ENCODE measurements at regions not wholly inside any gene's neighbourhood (a gene's known extent, or its start where the extent isn't known, plus 50 kb on each side); places are given as distances from the start of the nearest gene placed in this dataset.

DNA sequence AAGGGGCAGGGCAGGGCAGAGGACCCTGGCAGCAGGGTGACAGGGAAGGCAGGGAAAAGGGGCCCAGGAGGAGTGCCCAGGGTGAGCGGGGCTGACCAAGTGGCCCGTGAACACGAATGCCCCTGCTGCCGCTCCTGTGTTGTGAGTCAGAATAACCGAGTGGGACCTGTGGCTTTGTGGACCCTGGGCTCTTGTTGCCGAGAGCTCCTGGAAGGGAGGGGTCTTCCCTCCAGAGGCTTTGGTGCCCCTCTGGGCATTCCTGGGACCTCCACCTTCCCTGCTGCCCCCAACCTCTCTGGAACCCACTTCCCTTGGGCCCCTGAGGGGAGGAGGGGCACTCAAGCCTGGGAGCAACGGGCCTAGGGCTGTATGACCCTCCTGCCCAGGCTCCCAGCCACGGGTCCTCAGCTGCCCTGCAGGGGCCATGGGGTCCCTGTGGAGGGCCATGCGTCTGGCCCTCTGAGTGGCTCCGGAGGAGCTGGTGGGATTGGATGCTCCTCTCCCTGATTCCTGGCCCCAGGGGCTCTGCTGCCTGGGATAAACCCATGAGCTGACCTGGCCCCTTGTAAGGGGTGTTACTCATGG, 319.4 kb downstream of the TMEM121 start:
- Histone ChIP-seq H3K4me1 (ENCODE audit: control insufficient read depth in 2 of 2, insufficient read depth in 2 of 2, low read length in 2 of 2) (no peaks in the 10 kb centered on the region), H3K27ac (ENCODE audit: low read depth in 2 of 2, low read length in 2 of 2) (no peak overlapping the region), H3K36me3 (ENCODE audit: control insufficient read depth in 2 of 2, insufficient read depth in 2 of 2, low read length in 2 of 2) (no peaks in the 10 kb centered on the region), H3K9ac (ENCODE audit: low read depth in 1 of 2, low read length in 2 of 2) (no peak overlapping the region), H3K9me3 (ENCODE audit: control insufficient read depth in 2 of 2, low read length in 2 of 2) (no peaks in the 10 kb centered on the region), H3K27me3 (ENCODE audit: control insufficient read depth in 2 of 2, insufficient read depth in 2 of 2, low read length in 2 of 2) (no peaks in the 10 kb centered on the region), H3K4me3 (ENCODE audit: low read length in 2 of 2) (no peak overlapping the region)

DNA sequence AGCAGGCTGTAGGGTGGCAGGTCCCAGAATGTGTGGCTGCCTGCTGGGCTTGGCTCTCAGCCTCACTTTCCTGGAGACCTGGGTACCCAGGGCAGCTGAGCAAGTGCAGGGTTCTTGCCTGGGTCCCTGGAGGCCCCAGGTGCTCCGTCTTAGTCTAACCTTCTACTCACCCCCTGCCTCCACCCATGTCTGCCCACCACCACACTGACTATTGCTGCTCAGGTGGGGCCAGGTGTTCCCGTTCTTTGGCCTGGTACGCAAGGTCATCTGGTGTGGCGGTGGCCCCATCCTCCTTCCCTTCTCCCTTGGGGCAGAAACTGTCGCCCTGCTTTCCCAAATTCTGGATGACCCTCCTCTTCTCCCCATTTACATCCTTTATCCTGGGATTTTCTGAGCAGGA, 319.9 kb downstream of the TMEM121 start:
- H3K27me3 ChIP-seq (ENCODE audit: control insufficient read depth in 2 of 2, insufficient read depth in 2 of 2, low read length in 2 of 2) = no peaks in the 10 kb centered on the region
- no peaks in the 10 kb centered on the region for H3K9me3 ChIP-seq (ENCODE audit: control insufficient read depth in 2 of 2, low read length in 2 of 2)
- H3K9ac ChIP-seq (ENCODE audit: low read depth in 1 of 2, low read length in 2 of 2) = no peak overlapping the region
- H3K27ac ChIP-seq (ENCODE audit: low read depth in 2 of 2, low read length in 2 of 2) = no peak overlapping the region
- no peaks in the 10 kb centered on the region for H3K36me3 ChIP-seq (ENCODE audit: control insufficient read depth in 2 of 2, insufficient read depth in 2 of 2, low read length in 2 of 2)
- H3K4me3 ChIP-seq (ENCODE audit: low read length in 2 of 2) = no peak overlapping the region
- H3K4me1 ChIP-seq (ENCODE audit: control insufficient read depth in 2 of 2, insufficient read depth in 2 of 2, low read length in 2 of 2) = no peaks in the 10 kb centered on the region

DNA sequence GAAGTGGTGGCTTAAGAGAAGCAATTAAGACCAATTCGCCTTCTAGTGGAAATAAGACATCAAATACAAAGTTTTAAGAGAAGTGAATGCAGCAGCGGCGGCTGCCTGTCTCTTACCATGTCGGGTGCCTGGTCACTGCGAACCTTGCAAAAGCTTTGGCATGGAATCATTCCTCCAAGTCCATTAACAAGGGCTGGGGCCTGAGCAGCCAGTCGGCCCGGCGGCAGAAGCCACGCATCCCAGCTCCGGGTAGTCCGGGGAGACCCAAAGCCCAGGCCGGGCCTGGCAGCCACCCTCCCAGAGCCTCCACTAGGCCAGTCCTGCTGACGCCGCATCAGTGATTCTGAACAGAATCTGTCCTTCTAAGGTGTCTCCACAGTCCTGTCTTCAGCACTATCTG, 321.0 kb downstream of the TMEM121 start:
- no peak overlapping the region for H3K4me3 ChIP-seq (ENCODE audit: low read length in 2 of 2)
- no peaks in the 10 kb centered on the region for H3K4me1 ChIP-seq (ENCODE audit: control insufficient read depth in 2 of 2, insufficient read depth in 2 of 2, low read length in 2 of 2)
- no peaks in the 10 kb centered on the region for H3K9me3 ChIP-seq (ENCODE audit: control insufficient read depth in 2 of 2, low read length in 2 of 2)
- H3K27me3 ChIP-seq (ENCODE audit: control insufficient read depth in 2 of 2, insufficient read depth in 2 of 2, low read length in 2 of 2) = no peaks in the 10 kb centered on the region
- H3K9ac ChIP-seq (ENCODE audit: low read depth in 1 of 2, low read length in 2 of 2) = no peak overlapping the region
- no peaks in the 10 kb centered on the region for H3K36me3 ChIP-seq (ENCODE audit: control insufficient read depth in 2 of 2, insufficient read depth in 2 of 2, low read length in 2 of 2)
- no peak overlapping the region for H3K27ac ChIP-seq (ENCODE audit: low read depth in 2 of 2, low read length in 2 of 2)

DNA sequence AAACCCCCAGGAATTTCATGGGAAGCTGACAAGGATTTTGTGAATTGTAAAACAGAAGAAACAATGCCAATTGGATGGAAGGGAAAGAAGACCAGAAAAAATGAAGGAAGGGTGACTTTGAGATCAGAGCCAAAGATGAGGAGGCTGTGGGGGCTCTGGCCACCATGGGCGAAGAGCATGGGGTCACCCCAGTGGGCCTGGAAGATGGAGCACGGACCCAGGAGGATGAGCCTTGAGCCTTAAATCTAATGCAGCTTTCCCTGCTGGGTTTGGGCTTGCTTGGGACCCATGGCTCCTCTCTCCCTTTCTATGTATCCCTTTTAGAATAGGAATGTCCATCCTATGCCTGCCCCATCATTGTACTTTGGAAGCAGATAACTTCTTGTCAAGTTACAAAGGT, 322.2 kb downstream of the TMEM121 start:
- Histone ChIP-seq H3K9ac (ENCODE audit: low read depth in 1 of 2, low read length in 2 of 2) (no peak overlapping the region), H3K4me3 (ENCODE audit: low read length in 2 of 2) (no peak overlapping the region), H3K36me3 (ENCODE audit: control insufficient read depth in 2 of 2, insufficient read depth in 2 of 2, low read length in 2 of 2) (no peaks in the 10 kb centered on the region), H3K27me3 (ENCODE audit: control insufficient read depth in 2 of 2, insufficient read depth in 2 of 2, low read length in 2 of 2) (no peaks in the 10 kb centered on the region), H3K9me3 (ENCODE audit: control insufficient read depth in 2 of 2, low read length in 2 of 2) (no peaks in the 10 kb centered on the region), H3K27ac (ENCODE audit: low read depth in 2 of 2, low read length in 2 of 2) (no peak overlapping the region), H3K4me1 (ENCODE audit: control insufficient read depth in 2 of 2, insufficient read depth in 2 of 2, low read length in 2 of 2) (no peaks in the 10 kb centered on the region)

DNA sequence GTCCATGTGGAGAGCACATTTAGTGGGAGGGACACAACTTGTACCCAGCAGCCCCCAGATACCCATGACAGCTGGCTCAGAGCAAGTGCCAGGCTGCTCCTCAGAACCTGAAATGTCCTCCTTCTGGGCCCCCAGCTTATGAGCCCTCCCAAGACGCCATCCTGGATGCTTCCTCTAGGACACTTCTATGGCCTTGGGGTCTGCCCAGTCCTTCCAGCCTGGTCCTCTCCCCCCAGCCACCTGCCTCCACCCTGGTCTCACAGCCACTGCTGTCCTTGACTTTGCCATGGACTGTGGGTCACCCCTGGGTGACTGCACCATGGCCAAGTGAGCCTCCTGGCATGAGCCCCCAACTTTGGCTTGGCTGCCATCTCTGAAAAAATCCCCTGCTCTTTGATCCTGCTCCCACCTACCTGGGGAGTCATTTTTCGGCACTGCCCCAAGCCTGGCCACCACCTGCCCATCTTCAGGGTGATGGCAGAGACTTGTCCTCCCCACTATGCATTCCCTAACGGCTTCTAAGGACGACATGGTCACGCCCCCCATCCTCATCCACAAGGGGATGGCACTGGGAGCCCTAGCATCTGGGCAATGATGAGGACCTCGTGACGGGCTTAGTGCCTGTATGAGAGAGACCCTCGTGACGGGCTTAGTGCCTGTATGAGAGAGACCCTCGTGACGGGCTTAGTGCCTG, 323.7 kb downstream of the TMEM121 start:
- Histone ChIP-seq H3K27ac (ENCODE audit: low read depth in 2 of 2, low read length in 2 of 2) (no peak overlapping the region), H3K36me3 (ENCODE audit: control insufficient read depth in 2 of 2, insufficient read depth in 2 of 2, low read length in 2 of 2) (no peaks in the 10 kb centered on the region), H3K4me3 (ENCODE audit: low read length in 2 of 2) (no peak overlapping the region), H3K9me3 (ENCODE audit: control insufficient read depth in 2 of 2, low read length in 2 of 2) (no peaks in the 10 kb centered on the region), H3K4me1 (ENCODE audit: control insufficient read depth in 2 of 2, insufficient read depth in 2 of 2, low read length in 2 of 2) (no peaks in the 10 kb centered on the region), H3K27me3 (ENCODE audit: control insufficient read depth in 2 of 2, insufficient read depth in 2 of 2, low read length in 2 of 2) (no peaks in the 10 kb centered on the region), H3K9ac (ENCODE audit: low read depth in 1 of 2, low read length in 2 of 2) (no peak overlapping the region)

DNA sequence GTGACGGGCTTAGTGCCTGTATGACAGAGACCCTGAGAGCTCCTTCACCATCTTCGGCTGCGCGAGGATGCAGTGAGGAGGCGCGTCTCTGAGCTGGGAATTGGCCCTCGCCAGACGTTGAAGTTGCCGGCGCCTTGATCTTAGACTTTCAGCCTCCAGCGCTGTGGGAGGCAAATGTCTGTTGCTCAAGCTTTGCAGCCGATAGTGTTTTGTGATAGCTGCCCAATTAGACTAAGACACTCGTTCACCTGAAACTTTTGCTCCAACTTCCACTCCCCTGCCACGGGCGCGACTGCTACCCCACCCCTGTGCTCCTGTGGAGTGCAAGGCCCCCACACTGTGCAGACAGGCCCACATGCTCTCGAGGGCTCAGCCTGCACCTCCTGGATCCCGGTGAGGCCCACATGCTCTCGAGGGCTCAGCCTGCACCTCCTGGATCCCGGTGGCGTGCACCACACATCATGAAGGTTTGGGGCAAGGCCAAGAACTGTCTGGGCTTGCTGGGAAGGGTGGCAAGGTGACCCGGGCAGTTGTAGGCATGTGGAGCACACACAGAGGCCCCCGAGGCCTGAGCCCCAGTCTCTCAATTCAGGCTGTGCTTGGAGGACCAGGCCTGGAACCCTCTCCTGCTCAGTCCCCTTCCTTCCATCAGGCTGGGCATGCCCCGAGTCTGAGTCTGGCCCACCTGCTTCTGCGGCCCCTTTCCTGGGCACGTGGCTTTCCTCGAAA, 324.6 kb downstream of the TMEM121 start:
- Histone ChIP-seq H3K4me3 (ENCODE audit: low read length in 2 of 2) (no peak overlapping the region), H3K9me3 (ENCODE audit: control insufficient read depth in 2 of 2, low read length in 2 of 2) (no peaks in the 10 kb centered on the region), H3K4me1 (ENCODE audit: control insufficient read depth in 2 of 2, insufficient read depth in 2 of 2, low read length in 2 of 2) (no peaks in the 10 kb centered on the region), H3K36me3 (ENCODE audit: control insufficient read depth in 2 of 2, insufficient read depth in 2 of 2, low read length in 2 of 2) (no peaks in the 10 kb centered on the region), H3K27me3 (ENCODE audit: control insufficient read depth in 2 of 2, insufficient read depth in 2 of 2, low read length in 2 of 2) (no peaks in the 10 kb centered on the region), H3K27ac (ENCODE audit: low read depth in 2 of 2, low read length in 2 of 2) (no peak overlapping the region), H3K9ac (ENCODE audit: low read depth in 1 of 2, low read length in 2 of 2) (no peak overlapping the region)

DNA sequence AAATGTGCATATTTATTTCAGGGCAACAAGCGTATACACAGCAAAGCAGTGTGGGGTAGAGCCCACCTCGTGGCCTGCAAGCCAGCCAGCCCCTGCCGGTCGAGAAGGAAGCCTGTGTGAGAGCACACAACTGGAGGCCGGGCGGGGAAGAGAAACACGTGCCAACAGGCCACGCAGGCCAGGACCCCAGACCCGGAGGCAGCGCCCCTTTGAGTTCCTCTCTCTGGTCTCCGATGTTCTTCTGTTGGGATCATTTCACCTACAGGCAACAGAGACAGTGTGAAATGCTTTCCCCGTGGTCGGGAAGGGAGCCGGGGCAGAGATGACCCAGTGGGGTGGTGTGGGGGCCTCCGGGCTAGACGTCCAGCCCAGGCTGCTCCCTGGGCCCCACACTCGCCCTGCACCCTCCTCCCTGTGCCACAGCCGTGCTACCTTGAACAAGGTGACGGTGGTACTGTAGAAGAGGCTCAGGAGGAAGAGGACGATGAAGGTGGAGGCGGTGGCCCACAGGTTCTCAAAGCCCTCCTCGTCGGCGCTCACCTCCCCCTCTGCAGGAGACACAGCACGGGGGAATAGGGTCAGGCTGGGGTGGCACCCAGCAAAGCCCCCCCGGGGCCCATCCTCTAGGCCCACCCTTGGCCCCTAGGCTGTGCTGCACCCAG, 325.5 kb downstream of the TMEM121 start:
- H3K36me3 ChIP-seq (ENCODE audit: control insufficient read depth in 2 of 2, insufficient read depth in 2 of 2, low read length in 2 of 2) = no peaks in the 10 kb centered on the region
- no peaks in the 10 kb centered on the region for H3K9me3 ChIP-seq (ENCODE audit: control insufficient read depth in 2 of 2, low read length in 2 of 2)
- no peak overlapping the region for H3K9ac ChIP-seq (ENCODE audit: low read depth in 1 of 2, low read length in 2 of 2)
- H3K27ac ChIP-seq (ENCODE audit: low read depth in 2 of 2, low read length in 2 of 2) = no peak overlapping the region
- H3K4me3 ChIP-seq (ENCODE audit: low read length in 2 of 2) = no peak overlapping the region
- H3K4me1 ChIP-seq (ENCODE audit: control insufficient read depth in 2 of 2, insufficient read depth in 2 of 2, low read length in 2 of 2) = no peaks in the 10 kb centered on the region
- no peaks in the 10 kb centered on the region for H3K27me3 ChIP-seq (ENCODE audit: control insufficient read depth in 2 of 2, insufficient read depth in 2 of 2, low read length in 2 of 2)

DNA sequence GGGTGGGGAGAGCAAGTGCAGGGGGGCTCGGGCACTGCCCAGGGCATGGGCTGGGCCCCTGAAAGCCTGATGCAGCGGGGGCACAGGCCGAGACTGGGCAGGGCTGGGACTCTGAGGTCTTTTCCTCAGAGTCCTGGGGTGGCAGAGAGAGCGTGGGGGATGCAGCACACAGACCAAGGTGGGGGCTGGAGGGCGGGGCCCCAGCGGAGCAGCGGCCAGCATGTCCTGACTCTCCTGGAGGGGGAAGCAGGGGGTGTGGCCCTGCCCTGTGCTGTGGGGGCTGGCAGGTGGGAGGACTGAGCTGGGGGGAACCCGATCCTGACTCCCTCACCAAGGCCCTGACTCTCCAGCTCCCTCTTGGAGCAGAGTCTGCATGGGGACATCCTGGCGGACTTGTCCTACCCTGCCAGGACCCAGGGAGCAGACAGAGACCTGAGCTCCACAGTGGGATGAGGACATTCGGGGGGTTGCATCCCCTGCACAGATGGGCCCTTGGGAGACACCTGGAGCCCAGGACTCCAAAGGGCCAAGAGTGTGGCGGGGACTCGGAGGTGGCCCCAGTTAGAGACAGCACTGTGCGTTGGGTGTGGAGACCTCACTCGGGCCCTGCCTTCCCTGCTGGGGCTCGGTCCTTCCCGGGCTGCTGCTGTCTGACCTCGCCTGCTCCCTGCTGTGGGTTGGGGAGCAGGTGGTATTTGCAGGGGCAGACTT, 326.1 kb downstream of the TMEM121 start:
- Histone ChIP-seq H3K4me3 (ENCODE audit: low read length in 2 of 2) (no peak overlapping the region), H3K27me3 (ENCODE audit: control insufficient read depth in 2 of 2, insufficient read depth in 2 of 2, low read length in 2 of 2) (no peaks in the 10 kb centered on the region), H3K36me3 (ENCODE audit: control insufficient read depth in 2 of 2, insufficient read depth in 2 of 2, low read length in 2 of 2) (no peaks in the 10 kb centered on the region), H3K9ac (ENCODE audit: low read depth in 1 of 2, low read length in 2 of 2) (no peak overlapping the region), H3K4me1 (ENCODE audit: control insufficient read depth in 2 of 2, insufficient read depth in 2 of 2, low read length in 2 of 2) (no peaks in the 10 kb centered on the region), H3K27ac (ENCODE audit: low read depth in 2 of 2, low read length in 2 of 2) (no peak overlapping the region), H3K9me3 (ENCODE audit: control insufficient read depth in 2 of 2, low read length in 2 of 2) (no peaks in the 10 kb centered on the region)

DNA sequence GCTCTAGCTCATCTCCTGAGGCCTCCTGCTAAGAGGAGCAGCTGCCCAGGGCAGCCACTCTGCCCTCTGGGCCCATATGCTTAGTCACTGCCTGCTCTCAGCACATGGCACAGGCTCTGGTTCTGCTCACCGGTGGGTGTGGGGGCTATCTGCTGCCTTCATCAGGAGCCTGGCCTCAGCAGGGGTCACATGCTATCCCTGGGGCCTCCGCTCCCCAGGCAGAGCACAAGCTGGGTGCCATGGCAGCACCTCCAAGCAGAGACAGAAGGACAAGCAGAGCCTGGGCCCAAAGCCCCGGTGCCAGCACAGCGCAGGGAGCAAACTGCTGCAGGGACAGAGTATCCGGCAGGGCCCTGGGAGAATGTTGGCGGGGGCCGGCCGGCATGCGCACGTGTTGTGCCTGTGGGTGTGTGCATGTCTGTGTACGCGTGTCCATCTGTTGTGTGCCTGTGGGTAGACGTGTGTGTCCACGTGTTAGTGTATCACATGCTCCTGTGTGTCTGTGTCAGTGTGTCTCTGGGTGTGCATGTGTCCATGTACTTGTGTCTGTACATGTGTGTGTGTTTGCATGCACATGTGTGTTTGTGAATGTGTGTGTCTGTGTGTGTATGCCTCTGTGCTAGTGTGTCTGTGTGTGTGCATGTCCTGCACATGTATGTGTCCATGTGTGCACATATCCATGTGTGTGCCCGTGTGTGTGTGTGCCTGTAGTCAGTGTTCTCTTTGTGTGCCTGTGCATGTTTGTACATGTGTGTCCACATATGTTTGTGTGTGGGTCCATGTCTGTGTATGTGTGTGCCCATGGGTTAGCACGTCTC, 326.9 kb downstream of the TMEM121 start:
- Histone ChIP-seq H3K27me3 (ENCODE audit: control insufficient read depth in 2 of 2, insufficient read depth in 2 of 2, low read length in 2 of 2) (no peaks in the 10 kb centered on the region), H3K36me3 (ENCODE audit: control insufficient read depth in 2 of 2, insufficient read depth in 2 of 2, low read length in 2 of 2) (no peaks in the 10 kb centered on the region), H3K4me3 (ENCODE audit: low read length in 2 of 2) (no peak overlapping the region), H3K4me1 (ENCODE audit: control insufficient read depth in 2 of 2, insufficient read depth in 2 of 2, low read length in 2 of 2) (no peaks in the 10 kb centered on the region), H3K27ac (ENCODE audit: low read depth in 2 of 2, low read length in 2 of 2) (no peak overlapping the region), H3K9ac (ENCODE audit: low read depth in 1 of 2, low read length in 2 of 2) (no peak overlapping the region), H3K9me3 (ENCODE audit: control insufficient read depth in 2 of 2, low read length in 2 of 2) (no peaks in the 10 kb centered on the region)
